Right hindlimb (tissue), 1 donor: ENCODE measurements at regions not wholly inside any gene's neighbourhood (a gene's known extent, or its start where the extent isn't known, plus 50 kb on each side); places are given as distances from the start of the nearest gene placed in this dataset.

Experiments used
- DNase-seq: peaks from one replicate; pipeline ENCODE4 v3.0.0-alpha.2; 2018

DNA sequence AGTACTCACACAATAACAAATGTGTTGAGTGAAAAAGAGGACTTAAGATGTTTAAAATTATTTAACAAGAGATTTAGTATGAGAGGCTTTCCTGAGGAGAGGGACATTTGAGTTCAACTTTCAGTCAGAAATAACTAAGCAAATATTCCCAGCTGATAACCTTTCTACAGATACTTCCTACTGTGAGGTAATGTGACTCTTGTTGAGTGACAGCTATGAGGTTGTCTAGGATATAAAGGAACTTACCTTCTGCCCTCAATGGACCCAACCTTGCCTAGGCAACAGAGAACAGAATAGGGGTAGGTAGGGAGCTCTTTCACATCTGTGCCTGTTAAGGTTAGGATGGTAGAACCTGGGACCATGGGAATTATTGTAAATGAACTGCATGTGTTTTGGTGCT lies 54.7 kb downstream of the GLUD2 start:
- DNase-seq, result no peak

DNA sequence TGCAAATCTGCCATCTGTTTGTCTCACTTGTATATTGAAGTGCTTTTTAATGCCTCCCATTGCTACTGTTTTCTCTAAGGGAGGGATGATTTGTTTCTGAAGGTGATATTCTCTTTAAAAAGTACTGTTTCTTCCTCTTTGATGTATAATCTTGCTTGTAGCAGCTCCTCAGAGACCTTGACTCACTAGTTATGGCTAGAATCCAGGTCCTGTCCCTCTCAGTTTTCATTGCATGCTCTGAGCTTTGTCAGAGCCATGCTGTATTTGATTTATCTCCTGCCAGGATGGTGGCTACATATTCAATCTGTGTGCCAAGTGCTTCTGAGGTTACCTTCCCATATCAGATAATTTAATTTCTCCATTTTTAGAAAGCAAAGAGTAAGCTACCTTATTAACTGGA lies 56.0 kb downstream of the GLUD2 start:
- no peak for DNase-seq

DNA sequence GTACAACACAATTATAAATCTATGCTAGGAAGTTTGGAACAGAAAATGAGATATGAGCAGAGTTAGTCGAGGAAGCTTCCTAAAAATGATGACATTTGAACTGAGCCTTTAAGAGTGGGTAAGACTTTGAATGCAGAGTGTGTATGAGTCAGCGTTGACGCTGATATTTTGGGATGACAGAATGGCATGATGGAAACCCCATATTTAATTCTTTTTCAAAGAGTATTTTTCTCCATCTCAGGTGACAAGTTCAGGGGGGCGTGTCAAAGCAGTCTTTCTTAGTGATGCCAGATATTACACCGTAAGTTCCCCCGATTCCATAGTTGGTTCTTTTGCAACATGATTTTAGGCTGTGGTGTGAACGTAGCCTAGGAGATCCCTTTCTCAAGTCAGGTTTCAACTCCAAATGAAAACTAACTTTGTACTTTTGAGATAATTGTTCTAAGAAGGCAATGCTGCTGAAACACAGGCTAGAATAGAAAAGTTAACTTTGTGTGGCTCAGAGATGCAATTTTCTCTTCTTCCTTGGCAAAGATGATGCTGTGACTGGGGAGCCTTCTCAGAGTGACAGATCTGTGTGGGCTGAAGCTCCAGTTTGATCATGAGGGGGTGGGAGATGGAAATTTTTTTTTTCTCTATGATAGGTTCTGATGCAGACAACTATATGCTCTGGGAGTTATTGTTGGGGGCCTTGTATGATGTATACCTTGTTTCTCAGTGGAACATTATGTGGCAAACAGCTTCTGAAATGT lies 59.2 kb downstream of the GLUD2 start:
- DNase-seq, result no peak

DNA sequence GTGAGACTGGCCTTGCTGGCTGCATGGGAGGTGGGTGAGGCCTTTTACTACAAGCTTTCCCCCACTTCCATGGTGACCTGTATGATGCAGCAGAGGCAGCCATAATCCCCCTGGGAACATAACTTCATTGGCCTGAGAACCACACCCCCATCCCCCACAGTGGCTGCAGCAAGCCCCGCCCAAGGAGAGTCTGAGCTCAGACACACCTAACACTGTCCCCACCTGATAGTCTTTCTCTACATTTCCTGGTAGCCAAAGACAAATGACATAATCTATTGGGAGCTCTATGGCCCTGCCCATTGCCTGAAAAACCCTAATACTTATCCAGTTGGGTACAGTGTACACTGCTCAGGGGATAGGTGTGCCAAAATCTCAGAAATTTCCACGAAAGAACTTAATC lies 62.6 kb downstream of the GLUD2 start:
- no peak for DNase-seq

DNA sequence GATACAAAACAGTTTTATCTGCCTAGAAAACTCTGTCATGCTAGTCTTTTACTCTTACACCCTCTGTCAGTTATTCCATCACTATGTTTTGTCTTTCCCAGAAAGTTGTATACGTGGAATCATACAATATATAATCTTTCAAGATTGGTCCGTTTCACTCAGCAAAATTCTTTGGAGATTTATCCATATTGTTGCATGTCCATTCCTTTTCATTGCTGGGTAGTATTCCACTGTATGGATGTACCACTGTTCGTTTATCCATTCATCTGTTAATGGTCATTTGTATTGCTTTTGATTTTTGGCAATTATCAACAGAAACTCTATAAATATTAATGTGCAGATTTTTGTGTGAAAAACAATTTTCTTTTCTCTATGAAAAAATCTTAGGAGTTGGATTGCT lies 63.1 kb downstream of the GLUD2 start:
- DNase-seq, result no peak

DNA sequence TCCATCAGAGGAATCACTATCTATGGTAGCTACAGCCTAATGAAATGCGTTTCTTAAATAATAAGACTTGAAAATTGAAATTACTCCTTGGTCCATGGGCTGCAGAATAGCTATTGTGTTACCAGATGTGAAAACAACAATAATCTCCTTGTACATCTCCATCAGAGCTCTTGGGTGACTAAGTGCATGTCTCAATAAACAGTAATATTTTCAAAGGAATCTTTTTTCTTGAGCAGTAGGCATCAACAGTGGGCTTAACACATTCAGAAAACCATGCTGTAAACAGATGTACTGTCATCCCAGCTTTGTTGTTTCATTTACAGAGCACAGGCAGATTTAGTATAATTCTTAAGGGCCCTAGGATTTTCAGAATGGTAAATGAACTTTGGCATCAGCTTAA lies 67.3 kb downstream of the GLUD2 start:
- DNase-seq, result no peak

DNA sequence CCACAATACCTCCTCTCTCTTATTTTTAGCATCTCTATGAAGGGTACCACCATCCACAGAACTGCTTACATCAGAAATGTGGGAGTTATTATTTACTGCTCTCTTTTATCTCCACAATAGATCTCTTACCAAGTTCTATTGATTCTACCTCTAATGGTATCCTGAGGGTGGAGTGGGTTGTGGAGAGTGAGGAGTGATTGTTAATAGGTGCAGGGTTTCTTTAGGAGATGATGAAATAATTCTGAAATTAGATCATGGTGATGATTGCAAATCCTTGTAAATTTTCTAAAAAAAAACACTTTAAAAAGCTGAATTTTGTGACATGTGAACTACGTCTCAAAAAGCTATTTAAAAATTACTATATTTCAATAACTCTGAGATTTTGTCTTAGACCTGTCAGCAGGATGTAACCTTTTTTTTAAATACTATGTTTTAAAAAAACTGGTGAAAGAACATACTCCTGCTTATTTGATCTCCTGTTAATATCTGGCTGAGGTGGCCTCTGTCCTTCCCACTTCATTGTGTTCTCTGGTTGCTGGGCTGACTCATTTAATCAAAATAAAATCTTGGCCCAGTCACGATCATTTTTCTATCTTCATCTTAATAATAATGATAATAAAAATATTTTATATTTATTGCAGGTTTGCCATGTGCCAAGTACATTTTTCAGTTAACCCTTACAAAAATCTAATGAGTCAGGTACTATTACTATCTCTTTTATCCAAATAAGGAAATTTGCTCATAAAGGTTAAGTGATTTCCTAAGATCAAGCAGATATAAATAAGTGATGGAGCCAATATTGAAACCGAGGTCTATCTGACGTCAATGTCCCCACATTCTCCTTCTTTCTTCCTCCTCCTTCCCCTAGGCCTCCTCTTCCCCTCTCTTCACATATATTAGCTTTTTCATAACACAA lies 73.5 kb downstream of the GLUD2 start:
- DNase-seq, result no peak

DNA sequence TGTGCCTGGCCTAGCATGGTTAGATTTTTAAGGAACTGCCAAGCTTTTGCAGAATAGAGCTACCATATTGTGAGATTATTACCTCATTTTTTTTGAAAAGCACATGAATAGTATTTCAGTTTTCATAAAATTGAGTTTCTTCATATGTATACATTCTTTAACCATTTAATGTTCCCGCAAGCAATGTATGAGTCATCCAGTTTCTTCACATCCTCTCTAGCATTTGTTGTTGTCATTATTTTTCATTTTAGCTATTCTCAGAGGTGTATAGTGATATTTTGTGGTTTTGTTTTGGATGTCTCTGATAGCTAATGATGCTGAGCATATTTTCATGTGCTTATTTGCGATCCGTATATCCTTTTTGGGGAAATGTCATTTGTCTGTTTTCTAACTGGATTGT lies 74.9 kb downstream of the GLUD2 start:
- DNase-seq, result no peak

DNA sequence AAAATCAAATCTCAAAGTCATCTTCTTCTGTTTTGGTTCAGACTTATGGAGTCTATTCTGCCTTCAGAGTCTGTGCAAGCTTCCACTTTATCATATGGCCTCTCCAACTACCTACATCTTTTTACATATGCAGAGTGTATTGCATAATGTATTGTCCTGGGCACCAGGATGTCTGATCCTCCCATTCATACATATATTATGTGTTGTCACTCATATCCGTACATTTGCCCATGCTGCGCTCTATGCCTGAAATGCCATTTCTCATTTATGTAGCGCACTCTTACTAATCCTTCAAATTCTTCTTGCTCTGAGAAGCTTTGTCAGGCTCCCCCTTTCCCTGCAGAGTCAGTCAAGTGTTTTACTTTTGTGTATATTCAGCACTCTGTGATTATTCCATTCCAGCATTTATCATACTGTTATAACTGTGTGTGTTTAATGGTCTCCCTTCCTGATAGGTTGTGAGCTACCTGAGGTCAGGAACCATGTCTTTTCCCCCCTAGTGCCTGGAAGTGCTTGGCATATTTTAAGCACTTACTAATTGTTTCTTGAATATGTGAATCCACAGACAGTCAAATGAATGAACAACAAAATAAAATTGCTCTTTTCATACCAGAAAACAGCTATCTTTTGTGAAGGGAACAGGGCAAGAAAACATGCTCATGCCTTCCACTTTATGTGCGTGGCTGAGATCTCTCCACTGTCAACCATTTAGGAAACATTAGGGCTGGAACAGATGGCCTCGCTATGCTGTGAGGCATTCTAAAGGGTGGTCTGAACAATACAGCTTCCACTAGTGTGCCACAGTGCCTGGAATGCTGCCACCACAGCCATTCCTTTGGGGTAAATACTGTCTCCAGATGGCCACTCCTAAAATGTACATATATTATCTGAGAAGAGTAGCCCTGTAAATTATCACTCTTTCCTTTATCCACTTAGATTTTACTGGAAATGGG lies 81.8 kb downstream of the GLUD2 start:
- DNase-seq, result no peak

DNA sequence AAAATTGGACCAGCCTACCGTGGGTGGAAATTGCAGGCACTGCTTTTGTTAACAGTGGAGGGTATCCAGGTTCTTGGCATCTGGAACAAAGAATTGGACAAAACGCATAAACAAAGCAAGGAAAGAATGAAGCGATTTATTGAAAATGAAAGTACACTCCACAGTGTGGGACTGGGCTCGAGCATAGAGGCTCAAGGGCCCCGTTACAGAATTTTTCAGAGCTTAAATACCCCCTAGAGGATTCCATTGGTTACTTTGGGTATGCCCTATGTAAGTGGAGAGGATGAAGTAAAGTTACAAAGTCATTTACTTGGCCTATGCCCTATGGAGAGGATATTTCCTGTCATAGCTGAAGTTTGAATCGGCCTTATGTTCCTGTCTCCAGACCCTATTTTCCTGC lies 85.3 kb downstream of the GLUD2 start:
- DNase-seq, result no peak

DNA sequence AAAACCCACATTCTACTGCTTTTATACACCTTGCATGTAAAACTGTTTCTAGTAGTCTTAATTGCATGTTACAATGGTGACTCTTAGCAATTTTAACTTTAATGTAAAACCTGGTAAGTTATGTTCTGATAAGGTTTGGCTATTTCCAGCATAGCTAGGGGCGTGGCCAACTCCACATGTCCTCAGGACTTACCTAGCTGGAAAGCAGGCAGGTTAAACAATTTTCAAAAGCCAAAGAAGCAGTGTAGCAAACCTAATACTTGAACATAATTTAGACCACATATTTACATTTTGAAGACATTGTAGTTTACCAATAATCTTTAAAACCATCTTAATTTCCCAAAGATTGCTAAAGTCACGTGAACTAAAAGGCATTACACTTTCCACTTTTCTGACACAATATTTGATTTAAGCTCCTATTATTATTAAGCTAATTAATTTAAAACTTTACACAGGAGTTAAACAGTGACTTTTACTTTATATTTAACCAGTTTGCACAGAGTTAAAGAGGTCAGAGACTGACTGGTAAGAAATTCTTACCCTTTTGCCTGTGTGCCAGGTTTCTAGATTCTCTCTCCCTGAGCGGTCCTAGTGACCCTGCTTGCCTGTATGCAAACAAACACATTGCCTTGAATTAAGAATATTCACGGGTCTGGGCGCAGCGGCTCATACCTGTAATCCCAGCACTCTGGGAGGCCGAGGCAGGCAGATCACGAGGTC lies 88.2 kb downstream of the GLUD2 start:
- DNase-seq, result no peak

DNA sequence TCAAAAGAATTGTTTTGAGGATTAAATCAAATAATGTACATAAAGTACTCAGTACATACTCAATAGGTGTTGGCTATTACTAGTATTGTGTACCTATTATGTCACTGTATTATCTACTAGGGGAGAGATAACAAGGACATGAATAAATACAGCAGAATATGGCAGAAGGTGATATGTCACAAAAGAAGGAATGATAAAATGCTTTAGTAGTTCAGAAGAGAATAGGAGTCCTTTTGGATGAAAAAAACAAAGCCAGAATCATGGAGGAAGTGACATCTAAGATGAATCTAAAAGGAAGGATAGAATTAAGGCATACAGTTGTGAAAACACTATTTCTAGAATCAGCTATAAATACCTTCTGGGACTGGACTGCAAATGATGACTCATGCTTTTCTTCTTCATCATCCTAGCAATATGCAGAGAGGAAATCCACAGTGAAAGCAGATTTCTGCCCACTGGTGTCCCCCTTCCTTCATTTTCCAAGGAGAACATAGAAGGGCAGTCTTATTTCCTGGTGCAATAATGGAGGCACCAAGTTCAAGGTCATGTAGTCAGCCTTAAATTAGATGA lies 98.7 kb downstream of the GLUD2 start:
- no peak for DNase-seq

DNA sequence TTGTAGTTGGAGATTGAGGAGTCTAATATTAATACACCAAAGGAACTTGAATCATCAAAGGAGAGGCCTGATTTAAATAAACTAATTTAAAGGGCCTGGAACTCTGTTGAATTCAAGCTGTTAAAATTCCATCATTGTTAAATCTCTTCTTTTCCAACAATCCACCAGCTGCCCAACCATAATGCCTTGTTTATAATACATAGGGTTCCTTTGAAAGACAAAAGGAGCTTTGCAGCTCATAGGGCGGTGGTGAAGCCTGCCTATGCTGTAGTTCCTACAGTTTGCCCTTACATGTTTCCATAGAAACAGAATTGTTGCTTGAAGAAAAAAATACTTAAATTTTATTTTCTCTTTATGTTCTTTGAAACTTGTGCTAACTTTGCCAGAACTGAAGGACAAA lies 102.8 kb downstream of the GLUD2 start:
- no peak for DNase-seq

DNA sequence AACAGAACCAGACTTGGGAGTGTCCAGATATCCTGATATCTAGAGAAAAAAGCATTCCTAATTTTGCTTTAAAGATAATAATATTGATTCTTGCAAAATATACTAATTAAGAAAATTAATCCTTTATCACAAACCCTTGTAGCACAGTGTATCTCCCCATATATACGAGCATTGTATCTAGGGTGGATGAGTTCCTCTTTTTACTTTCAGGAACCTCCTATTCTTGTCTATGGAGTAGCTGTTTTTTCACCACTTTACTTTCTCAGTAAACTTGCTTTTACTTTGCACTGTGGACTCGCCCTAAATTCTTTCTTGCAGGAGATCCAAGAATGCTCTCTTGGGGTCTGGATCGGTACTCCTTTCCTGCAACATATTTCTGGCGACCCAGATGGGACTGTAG lies 103.9 kb downstream of the GLUD2 start:
- DNase-seq, result no peak

DNA sequence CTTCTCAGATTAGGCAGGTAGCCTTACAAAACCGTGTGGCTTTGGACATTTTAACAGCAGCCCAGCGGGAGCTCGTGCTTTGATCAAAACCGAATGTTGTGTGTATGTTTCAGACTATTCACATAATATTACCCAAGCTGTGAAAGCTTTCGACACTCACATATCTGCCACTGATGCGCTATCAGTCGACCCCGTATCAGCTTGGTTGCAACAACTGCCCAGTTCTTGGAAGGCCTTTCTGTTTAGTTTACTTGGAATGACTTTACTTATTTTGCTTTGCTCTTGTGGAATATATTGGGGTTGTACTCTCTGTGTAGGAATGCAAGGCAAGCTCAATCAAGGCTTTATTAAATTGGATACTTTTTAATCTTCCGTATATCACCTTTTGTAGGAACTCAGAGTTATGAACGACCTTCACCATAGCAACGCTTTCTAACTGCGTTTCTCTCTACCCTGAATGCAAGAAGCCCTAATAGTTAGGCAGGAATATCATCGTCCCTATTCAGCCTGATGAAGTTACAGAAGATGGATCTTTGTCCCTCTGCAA lies 107.5 kb downstream of the GLUD2 start:
- DNase-seq, result no peak

DNA sequence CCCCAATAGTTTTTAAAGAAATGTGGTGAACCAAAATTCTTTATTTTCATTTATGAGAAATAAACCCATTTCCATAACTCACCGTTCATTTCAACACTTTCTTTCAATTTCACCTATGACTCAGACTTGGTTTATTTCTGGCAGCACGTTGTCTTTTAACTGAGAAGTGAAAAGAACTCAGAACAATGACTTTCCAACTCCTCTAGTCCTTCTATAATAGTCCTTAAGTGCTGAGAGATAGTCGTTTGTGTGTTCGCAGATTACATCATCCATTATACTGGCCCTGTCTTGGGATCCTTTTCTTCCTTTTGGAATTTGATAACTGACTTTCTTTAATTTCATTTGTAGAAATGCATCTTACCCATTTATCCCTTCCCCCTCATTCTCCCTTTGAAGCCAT lies 113.6 kb downstream of the GLUD2 start:
- no peak for DNase-seq

DNA sequence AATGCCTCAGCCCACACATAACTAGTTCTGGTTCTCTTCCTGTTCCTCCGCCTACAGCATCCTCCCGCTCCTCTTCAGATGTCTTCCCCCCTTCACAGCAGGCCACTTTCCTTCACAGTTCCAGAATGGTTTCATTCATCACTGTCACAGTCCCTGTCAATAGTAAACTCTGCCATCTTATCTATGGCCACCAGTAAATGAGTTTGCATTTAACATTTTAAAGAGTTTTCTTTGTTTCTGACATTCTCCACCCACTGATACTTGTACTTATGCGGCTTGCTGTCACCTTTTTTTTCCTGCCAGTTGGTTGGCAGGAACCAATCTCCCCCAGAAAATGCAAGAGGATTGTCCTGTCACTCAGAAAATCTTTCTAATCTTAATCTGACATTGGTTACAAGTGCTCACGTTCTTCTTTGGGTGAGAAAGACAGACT lies 114.1 kb downstream of the GLUD2 start:
- DNase-seq, result no peak

DNA sequence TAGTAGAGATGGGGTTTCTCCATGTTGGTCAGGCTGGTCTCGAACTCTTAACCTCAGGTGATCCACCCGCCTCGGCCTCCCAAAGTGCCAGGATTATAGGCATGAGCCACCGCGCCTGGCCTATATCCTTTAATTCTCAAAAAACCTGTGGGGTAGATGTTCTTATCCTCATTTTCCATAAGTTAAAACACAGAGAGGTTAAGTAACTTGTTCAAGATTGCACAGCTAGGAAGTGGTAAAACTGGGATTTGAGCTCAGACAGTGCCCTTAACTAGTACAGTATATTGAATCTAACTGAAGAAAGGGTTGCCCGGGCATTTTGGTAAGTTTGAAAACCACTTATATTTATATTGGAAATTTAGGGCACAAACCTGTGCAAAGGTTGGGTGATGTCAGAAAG lies 116.0 kb downstream of the GLUD2 start:
- DNase-seq, result no peak

DNA sequence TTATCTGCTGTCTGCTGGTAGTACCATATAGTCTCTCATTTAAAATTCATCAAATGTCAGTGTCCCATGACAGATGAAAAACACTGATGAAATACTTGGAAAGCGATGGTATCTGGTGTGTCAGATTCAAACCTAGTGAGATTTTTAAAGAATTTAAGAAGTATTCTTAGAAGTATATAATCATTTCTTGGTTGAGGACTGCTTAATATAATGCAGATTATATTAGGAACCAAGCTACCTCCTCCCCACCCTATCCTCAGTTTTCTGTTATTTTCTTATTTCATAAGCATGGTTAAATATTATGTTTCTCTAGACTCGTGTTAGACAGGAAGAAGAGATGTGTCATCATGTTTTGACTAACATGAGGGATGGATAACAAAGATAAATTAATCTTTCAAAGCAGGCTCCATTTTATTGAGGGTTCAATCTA lies 118.5 kb downstream of the GLUD2 start:
- no peak for DNase-seq

DNA sequence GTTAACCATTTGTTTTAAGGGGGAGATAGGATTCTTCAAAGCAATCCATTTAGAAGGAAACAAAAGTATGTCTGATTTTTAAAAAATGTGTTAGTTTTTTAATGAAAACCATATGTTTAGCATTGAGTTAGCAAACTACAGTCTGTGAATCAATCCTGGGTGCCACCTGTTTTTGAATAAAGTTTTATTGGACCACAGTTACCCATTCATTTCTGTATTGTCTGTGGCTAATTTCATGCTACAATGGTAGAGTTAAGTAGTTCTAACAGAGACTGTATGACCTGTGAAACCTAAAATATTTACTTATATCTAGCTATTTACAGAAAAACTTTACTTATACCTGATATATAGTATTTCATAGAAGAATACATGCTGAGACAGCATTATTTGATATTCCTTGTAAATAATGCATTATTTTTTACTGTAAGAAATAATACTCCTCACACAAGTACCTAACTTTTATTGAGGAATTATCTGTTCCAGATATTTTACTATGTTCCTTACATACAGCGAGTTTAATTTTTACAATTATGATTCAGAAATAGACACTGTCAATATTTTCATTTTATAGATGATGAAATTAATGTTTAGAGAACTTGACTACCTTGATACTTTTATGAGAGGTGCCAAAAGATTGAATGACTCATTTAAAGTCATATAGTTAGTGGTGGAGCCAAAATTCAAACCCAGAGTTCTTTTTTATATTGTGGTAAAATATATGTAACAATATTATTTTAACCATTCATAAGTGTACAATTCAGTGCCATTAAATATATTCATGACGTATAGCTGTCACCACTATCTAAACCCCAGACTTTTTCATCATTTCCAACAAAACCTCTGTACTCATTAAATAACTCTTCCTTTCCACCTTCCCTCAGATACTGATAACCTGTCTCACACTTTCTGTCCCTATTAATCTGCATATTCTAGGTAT lies 122.0 kb downstream of the GLUD2 start:
- DNase-seq, result no peak

DNA sequence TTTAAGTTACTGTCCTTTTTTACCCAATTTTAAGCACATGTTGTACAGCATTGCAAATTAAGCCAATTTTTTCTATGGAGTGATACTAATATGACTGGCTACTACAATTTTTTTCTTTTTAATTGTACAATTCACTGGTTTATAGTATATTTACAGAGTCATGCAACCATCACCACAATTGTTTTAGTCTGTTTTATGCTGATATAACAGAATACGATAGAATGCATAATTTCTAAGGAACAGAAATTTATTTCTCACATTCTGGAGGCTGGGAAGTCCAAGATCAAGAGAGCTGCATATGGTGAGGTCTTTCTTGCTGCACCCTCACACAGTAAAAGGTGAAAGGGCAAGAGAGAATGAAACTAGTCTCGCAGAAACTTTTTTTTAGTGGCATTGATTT lies 125.3 kb downstream of the GLUD2 start:
- DNase-seq, result no peak
